C4-2B (cell line): ENCODE measurements at regions not wholly inside any gene's neighbourhood (a gene's known extent, or its start where the extent isn't known, plus 50 kb on each side); places are given as distances from the start of the nearest gene placed in this dataset.

Experiments
- H3K27ac ChIP-seq: fragments of 450-650 bp; 2 replicates; pipeline ENCODE4 v1.5.1; 2017
- CTCF ChIP-seq: fragments of 450-650 bp; conservative IDR thresholded peaks from 2 replicates; pipeline ENCODE4 v1.5.1; 2017; ENCODE audit warnings: mild to moderate bottlenecking
- ZFX ChIP-seq: fragments of 450-650 bp; IDR thresholded peaks from 2 replicates; pipeline ENCODE4 v1.6.1; 2017

DNA sequence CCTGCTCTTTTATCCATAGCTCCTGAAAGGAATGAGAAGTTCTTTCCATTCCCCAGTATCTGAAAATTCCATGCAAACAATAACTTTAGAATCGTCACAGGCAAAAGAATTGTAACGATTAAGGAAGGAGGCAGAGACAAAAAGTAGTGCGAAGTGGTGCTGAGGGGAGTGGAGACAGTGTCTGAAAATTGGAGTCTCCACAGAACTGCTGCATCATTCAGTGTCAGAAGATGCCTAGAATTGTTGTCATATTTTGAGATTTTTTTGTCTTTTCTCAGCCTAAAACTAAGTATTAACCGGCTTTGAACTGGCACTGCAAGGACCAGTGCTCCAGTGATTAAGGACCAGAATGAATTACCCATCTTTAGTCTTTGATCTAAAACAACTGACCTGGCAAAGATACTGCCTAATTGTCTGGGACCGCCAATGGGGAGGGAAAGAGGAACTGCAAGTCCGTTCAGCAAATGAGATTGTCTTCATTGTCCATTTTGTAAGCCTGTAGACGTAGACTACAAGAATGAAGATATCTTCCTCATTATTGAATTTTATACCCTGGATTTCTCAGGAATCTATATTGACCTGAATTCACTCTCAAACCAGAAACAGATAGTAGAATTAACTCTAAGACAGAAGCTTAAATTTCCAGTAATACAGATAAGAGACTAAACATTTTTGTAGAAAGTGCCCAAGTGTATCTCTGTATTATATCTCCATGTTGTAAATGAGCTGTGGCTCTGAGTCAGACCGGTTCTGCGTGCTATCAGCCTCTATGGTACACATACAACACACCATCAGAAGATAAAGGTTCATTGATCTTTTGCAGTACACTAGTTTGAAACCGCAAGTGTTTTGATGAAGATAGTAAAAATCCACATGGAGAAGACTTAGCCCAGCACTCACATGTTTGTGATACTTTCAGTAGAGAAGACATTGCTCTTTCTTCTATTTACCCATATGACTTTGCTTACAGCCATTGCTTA lies 293.2 kb downstream of the EFNB2 start:
- TF ChIP-seq CTCF (no peak), ZFX (no peak)
- H3K27ac ChIP-seq: no peak overlapping the region

DNA sequence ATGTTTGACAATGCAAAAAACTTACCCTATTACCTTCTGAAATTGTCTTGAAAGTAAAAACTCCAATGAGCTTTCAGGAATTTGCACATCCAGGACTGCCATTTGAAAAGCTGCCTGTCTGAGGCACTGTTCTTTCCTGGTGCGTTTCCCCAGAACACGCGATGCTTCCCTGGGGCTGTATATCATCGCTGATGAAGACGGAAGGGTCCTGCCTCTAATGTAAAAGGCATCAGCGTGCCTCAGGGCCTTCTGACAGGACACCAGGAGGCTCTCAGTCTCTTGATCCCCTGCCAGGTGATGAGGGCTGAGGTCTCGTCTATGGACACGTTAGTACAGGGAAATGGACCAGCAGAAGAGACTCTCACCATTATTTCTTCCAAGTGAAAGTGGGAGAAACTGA lies 296.8 kb downstream of the EFNB2 start:
- no peak for TF ChIP-seq ZFX
- no peak for TF ChIP-seq CTCF

DNA sequence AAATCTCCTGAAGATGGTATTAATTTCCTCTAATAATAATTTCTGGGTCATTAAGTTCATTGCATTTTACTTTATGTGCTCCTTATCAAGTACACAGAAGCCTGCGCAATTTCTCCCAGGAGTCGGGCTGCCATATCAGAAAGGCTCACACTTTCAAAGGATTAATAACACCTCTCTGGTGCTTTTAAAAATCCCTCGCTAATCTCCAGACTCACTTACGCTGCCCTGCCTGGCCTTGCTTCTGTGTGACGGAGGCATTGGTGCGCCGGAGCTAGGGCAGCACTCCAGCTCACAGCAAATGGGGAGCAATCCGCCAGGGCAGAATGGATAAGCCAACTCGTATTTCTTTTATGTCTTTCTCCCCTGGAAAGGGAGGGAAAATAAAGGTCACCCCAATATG lies 300.8 kb downstream of the EFNB2 start:
- no peak overlapping the region for H3K27ac ChIP-seq
- TF ChIP-seq CTCF: no peak
- no peak for TF ChIP-seq ZFX

More for the DNA sequence above, 296.8 kb downstream of the EFNB2 start:
- no peak overlapping the region for H3K27ac ChIP-seq

DNA sequence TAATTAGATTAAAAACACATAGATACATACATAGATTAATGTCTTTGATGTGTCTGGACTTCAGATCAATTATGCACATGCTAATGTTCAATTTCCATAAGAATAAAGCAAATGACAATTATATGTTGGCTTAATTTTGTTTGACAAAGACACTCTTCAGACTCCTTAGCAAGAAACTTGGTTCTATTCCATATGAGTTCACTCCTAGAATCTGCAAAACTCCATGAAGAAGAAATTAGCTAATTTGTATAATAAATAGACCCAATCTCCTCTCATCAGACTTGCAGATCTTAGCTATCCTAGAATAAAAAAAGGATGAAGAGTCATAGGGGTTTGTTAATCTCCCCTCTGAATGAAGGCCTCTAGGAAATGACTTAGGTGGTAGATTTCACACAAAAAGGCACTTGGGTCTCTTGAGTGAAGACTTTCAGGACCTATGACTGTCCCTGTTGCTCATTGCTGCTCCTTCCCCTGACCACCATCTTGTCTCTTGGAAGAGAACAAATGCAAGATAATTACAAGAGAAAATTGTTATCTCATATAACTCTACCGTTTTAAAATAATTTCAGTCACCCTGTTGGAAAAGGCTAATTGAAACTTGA lies 302.2 kb downstream of the EFNB2 start:
- TF ChIP-seq CTCF (no peak), ZFX (no peak)
- no peak overlapping the region for H3K27ac ChIP-seq

DNA sequence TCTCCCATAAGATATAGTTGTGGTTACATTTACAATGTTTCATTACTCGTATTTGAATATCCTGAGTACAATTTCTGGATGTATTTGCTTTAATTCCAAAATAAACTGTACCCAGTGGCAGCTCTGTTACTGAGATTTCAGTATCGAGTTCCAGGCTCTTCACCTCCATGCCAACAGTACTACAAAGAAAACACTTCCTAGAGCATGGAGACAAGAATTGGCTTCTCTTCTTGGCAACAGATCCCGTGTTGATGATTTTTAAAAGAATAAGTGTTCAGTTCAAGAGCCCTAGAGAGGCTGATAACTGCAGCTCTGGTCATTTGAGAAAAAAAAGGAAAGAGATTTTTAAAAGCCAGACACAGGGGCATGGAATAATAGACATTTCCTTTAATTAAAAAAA lies 302.8 kb downstream of the EFNB2 start:
- TF ChIP-seq CTCF: no peak
- no peak for TF ChIP-seq ZFX
- H3K27ac ChIP-seq: no peak overlapping the region

- TF ChIP-seq ZFX (no peak), CTCF (no peak)
- no peak overlapping the region for H3K27ac ChIP-seq
Measured at GRCh38 chr13:106230450-106230849, 305.0 kb downstream of the EFNB2 start.

- TF ChIP-seq CTCF: no peak
- TF ChIP-seq ZFX: no peak
- H3K27ac ChIP-seq: no peak overlapping the region
Measured at GRCh38 chr13:106225126-106225525, 310.3 kb downstream of the EFNB2 start.
